ENCODE measurements at regions not wholly inside any gene's neighbourhood (a gene's known extent, or its start where the extent isn't known, plus 50 kb on each side); places are given as distances from the start of the nearest gene placed in this dataset.
A peak's percentile ranks its signal among the peaks of the same experiment; 100 is the strongest.

DNA sequence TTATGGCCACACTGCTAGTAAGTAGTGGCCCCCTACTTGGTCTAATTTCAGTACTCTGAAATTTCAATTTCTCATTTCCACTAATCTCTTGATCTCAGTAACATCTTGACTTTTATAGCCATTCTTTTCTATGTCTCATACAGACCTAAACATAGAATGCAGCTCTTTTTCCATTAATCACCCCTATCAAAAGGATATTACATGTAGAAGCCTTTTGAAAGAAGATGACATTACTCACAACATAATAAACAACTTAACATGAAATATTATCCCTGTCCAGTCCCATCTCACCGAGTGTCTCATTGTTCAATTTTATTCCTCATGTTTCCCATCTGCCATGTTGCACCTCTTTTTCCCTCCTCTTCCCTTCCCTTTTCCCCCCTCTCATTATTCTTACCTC lies 81.1 kb upstream of the KLHL13 start:
- ATAC-seq = no peak
- Mint-ChIP-seq H3K4me1 (no peaks in the 10 kb centered on the region), H3K27me3 (no peaks in the 10 kb centered on the region), H3K36me3 (no peaks in the 10 kb centered on the region), H3K9me3 (peaks cover 0 to 1% (median 0%) of the 10 kb centered on the region in 9 donors), H3K4me3 (no peak overlapping the region), H3K27ac (no peak overlapping the region)
- DNase-seq = no peak
- POLR2A ChIA-PET = no interaction called here

DNA sequence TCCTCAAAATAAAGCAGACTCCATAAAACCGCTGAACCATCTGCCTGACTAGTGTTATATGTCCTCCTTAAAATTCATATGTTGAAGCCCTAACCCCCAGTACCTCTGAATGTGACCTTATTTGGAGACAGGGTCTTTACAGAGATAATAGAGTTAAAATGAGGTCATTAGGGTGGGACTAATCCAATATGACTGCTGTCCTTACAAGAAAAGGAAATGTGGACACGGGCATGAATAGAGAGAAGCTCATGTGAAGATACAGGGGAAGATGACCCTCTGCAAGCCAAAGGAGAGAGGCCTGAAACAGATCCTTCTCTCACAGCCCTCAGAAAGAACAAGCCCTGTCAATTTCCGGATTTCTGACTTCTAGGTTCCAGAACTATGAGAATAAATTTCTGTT lies 82.0 kb upstream of the KLHL13 start:
- Mint-ChIP-seq H3K9me3 (peaks cover 0 to 1% (median 0%) of the 10 kb centered on the region in 9 donors), H3K36me3 (no peaks in the 10 kb centered on the region), H3K4me1 (no peaks in the 10 kb centered on the region), H3K27ac (no peak overlapping the region), H3K4me3 (no peak overlapping the region), H3K27me3 (no peaks in the 10 kb centered on the region)
- ATAC-seq (no peak), DNase-seq (no peak)
- POLR2A ChIA-PET = no interaction called here

DNA sequence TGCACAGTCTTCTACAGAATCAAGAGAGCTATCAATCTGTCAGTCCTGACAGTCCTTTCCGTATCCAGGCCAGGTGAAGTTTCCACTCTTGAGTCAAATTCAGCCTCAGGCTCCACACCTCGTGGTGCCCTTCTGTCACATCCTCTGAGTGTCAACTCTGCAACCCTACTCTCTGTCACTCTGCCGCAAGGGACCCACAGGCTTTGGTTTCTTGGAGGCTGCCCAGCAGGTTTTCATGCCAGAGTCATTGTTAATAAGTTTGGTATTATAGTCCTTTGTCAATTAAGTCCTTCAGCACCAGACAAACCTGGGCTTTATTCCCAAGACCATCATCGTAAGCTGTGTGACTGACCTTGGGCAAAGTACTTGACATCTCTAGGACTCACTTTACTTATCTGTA lies 83.4 kb upstream of the KLHL13 start:
- Mint-ChIP-seq H3K4me1 (no peaks in the 10 kb centered on the region), H3K9me3 (peaks cover 0 to 1% (median 0%) of the 10 kb centered on the region in 9 donors), H3K27ac (no peak overlapping the region), H3K36me3 (no peaks in the 10 kb centered on the region), H3K27me3 (no peaks in the 10 kb centered on the region), H3K4me3 (no peak overlapping the region)
- ATAC-seq = no peak
- DNase-seq = no peak
- POLR2A ChIA-PET = no interaction called here

DNA sequence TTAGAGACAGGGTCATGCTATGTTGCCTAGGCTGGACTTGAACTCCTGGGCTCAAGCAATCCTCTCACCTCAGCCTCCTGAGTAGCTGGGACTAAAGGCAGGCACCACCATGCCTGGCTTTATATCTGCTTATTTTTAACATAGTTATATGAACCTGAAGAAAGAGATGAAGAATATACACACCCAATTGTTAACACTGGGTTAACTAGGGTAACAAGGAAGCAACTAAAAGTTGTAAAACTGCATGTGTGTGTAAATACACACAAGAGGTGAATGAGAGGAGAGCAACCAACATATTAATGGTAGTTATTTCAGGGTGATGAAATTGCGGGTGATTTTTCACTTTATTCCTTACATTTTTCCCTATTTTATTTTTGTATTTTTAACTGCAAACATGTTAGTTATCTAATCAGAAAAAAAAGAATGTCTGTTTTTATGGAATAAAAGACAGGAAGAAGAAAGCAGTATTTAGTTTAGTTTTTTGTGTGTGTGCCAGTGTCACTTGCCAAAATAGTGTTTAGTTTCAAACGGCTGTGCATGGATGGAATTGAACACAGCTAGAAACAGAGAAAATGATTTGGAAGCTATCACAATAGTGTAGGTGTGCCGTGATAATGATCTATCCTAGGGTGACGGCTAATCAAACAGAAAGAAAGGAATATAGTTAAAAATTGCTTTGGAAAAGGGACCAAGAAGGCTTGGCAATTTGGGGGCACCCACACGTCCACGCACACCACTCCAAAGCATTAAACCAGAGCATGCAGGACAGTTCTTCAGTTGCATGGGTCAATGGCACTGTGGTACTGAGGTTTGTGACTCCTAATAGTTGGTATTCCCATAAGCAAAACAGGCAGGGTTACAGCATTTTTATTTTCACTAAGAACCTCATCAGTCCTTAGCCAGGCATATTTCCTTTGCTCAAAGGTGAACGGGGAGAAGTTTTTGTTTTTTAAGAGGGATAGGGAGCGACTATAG lies 89.1 kb upstream of the KLHL13 start:
- POLR2A ChIA-PET = no interaction called here
- H3K27ac Mint-ChIP-seq = no peak overlapping the region

DNA sequence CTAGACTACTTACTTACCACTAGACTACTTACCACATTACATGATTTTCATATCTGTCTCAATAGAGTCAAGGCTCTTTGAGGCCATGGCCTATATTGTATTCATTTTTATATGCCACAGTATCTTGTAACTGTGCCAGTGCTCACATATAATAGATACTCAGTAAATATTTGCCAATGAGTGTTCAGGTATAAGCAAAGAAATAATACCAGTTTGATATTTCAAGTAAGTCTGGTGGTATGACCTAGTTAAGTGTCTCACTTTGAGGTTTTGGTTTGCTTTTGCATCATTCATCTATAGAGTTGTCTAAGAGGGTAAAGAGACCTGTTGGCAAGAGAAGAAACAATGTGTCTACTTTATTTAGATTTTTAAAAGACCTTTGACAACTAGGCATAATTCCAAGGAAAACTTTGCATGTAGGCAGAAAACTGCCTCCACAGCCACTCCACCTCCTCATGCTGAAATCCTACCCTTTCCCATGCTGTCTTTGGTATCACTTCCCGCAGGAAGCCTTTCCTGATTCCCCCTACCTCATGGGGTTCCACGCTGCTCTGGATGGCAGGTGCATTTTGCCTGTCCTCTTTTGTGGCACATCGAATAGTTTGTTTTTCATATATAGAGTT lies 91.3 kb upstream of the KLHL13 start:
- Mint-ChIP-seq H3K9me3 (no peaks in the 10 kb centered on the region), H3K4me3 (no peak overlapping the region), H3K36me3 (no peaks in the 10 kb centered on the region), H3K27me3 (peaks cover 0 to 6% (median 0%) of the 10 kb centered on the region in 5 donors), H3K27ac (no peak overlapping the region), H3K4me1 (peaks cover 0 to 7% (median 2%) of the 10 kb centered on the region in 4 donors)
- DNase-seq (no peak), ATAC-seq (no peak)
- POLR2A ChIA-PET = no interaction called here

More for the DNA sequence above, 89.1 kb upstream of the KLHL13 start:
- H3K4me1 Mint-ChIP-seq = no peaks in the 10 kb centered on the region
- H3K36me3 Mint-ChIP-seq = no peaks in the 10 kb centered on the region
- no peak for ATAC-seq
- no peak overlapping the region for H3K4me3 Mint-ChIP-seq
- no peaks in the 10 kb centered on the region for H3K9me3 Mint-ChIP-seq
- peaks cover 0 to 2% (median 0%) of the 10 kb centered on the region in 5 donors for H3K27me3 Mint-ChIP-seq
- no peak for DNase-seq

DNA sequence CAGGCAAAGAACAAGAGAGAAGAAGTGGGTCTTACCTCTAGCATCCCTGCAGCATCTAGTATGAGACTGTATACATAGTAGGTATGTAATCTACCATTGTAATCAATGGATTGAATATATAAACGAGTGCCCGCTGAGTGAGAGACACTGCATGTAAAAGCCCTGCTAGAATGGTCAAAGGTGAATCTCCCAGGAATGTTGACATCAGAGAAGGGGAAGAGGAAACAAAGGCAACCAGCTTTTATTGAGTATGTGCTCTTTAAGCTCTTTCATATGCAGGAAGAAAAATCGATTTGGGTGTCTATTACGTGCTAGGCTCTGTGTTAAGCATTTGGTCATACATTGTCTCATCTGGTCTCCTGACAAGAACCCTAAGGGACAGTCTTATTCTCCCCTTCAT lies 91.9 kb upstream of the KLHL13 start:
- POLR2A ChIA-PET = no interaction called here
- DNase-seq (no peak), ATAC-seq (no peak)
- Mint-ChIP-seq H3K27ac (no peak overlapping the region), H3K27me3 (peaks cover 0 to 6% (median 0%) of the 10 kb centered on the region in 5 donors), H3K4me3 (no peak overlapping the region), H3K36me3 (no peaks in the 10 kb centered on the region), H3K9me3 (no peaks in the 10 kb centered on the region), H3K4me1 (peaks cover 0 to 8% (median 2%) of the 10 kb centered on the region in 4 donors)

DNA sequence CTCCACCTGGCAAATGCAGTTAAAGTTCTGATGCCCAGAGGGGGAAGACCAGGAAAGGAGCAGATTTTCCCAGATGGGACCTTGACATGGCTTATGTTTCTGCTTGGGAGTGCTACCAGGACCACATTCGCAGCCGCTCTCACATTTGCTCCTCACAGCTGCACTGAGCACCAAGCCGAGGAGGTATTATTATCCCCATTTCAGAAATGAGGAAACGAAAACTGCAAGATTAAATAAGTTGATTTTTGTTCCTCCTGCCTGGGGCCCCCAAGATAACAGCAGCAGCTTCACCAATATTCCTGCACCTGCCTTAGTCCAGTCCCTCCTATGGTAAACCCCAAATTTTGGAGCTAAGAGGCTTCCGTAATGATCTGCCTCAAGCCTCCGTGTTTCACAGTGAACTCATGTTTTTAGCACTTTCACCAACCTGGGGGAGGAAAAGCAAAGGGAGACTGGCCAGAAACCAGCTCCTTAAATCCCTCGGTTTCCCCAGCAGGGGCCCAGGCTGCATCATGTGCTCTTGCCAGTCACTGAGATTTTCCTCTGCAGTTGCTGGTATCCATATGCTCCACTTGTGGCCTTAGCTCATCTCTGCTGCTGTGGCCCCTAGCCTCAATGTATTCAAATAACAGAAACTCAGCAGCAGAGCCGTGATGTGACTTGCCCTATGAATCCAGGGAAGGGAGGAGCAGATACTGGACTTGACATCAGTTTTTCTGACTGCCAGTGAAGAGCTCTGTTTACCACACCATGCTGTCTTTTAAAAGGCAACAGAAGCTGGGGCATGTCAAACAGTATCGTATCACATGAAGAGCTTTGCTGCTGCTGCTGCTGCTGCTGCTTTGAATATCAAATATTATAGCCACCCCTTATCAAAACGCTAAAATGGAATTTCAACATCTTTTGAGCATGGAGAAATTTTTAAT lies 95.5 kb upstream of the KLHL13 start:
- DNase-seq (no peak), ATAC-seq (no peak)
- peak overlapping the region in 1 of 10 donors; percentile 53 for H3K4me3 Mint-ChIP-seq
- H3K4me1 Mint-ChIP-seq = peaks cover 0 to 8% (median 2%) of the 10 kb centered on the region in 4 donors
- POLR2A ChIA-PET = no interaction called here
- H3K9me3 Mint-ChIP-seq = no peaks in the 10 kb centered on the region
- no peaks in the 10 kb centered on the region for H3K36me3 Mint-ChIP-seq
- peaks cover 0 to 9% (median 0%) of the 10 kb centered on the region in 5 donors for H3K27me3 Mint-ChIP-seq
- H3K27ac Mint-ChIP-seq = no peak overlapping the region

DNA sequence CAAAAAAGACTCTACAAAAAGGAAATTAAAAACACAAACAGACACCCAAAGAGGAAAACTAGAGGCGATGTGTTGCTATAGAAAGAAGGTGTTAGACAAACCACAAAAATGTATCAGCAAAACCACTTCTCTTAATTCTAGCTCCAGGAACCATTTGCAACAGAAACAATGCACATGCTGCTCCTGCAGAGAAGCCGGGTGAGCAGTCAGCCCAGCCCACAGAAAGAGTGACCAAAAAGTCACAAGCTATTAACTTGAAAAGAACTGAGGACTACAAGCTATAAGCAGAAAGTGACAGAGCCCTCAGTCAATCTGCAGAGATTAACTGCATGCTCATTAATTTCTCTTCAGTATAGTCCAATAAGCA lies 96.2 kb upstream of the KLHL13 start:
- H3K27ac Mint-ChIP-seq = no peak overlapping the region
- H3K4me1 Mint-ChIP-seq = peaks cover 0 to 8% (median 2%) of the 10 kb centered on the region in 4 donors
- H3K36me3 Mint-ChIP-seq = no peaks in the 10 kb centered on the region
- POLR2A ChIA-PET = no interaction called here
- H3K27me3 Mint-ChIP-seq = peaks cover 0 to 9% (median 0%) of the 10 kb centered on the region in 5 donors
- no peak for ATAC-seq
- H3K9me3 Mint-ChIP-seq = no peaks in the 10 kb centered on the region
- DNase-seq = no peak
- H3K4me3 Mint-ChIP-seq = peak overlapping the region in 1 of 10 donors; percentile 53

DNA sequence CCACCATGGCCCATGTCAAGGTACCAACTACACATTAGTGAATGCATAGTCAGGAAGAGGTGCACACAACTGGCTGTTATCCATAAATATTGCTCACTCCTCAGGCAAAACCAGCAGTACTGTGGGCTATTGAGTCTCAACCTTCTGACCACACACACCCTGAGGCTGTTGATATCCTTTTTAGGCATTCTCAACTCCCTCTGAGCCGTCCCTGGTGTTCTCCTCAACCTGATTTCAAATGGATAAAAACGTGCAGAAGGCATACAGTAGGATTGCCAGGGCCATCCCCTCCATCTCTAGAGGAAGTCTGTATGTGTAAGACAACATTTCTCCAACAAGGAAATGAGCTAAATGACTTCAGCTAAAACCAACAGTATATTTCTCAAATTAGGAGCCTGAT lies 98.7 kb upstream of the KLHL13 start:
- H3K4me1 Mint-ChIP-seq = peaks cover 0 to 8% (median 2%) of the 10 kb centered on the region in 4 donors
- peaks cover 0 to 9% (median 0%) of the 10 kb centered on the region in 5 donors for H3K27me3 Mint-ChIP-seq
- no peak for DNase-seq
- POLR2A ChIA-PET = no interaction called here
- H3K36me3 Mint-ChIP-seq = no peaks in the 10 kb centered on the region
- no peak for ATAC-seq
- H3K27ac Mint-ChIP-seq = no peak overlapping the region
- no peak overlapping the region for H3K4me3 Mint-ChIP-seq
- H3K9me3 Mint-ChIP-seq = no peaks in the 10 kb centered on the region

DNA sequence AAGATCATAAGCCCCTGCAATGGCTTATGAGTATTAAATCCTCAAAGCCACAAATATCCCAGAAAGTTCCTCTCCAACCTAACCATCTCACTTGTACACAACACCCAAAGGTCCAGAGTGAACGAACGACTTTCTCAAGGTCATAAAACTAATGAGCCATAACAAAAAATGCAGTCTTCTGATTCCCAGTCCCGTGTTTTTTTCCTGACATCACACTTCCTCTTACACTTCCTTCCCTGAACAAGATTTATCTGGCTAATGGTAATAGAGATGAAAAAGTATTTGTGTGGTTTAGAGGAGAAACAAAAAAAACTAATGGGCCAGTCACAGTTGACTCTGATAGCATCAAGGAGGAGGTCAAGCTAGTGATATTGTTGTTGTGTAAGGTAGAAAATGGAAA lies 99.5 kb upstream of the KLHL13 start:
- POLR2A ChIA-PET = no interaction called here
- ATAC-seq = no peak
- Mint-ChIP-seq H3K4me1 (peaks cover 0 to 8% (median 2%) of the 10 kb centered on the region in 4 donors), H3K36me3 (no peaks in the 10 kb centered on the region), H3K4me3 (no peak overlapping the region), H3K27me3 (peaks cover 0 to 4% (median 0%) of the 10 kb centered on the region in 5 donors), H3K9me3 (no peaks in the 10 kb centered on the region), H3K27ac (no peak overlapping the region)
- no peak for DNase-seq

DNA sequence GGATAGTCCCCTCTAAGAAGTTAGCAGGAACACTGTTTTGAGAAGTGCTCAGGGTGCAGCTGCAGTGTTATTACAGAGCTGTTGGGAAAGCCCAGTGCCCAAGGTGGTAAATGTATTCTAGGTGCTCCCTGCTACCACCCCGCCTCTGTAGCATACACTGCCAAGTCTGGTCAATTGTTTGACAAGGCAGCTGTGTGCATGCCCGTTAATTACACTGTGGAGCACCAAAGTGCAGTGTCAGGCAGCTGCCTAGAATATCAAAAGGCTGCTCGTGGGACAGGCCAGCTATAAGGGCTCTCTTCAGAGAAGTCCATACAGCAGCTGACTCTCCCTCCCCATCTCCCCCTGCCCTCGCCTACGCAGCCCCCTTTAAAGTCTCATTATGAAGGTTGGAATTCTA lies 99.9 kb upstream of the KLHL13 start:
- no peak overlapping the region for H3K27ac Mint-ChIP-seq
- peaks cover 0 to 8% (median 2%) of the 10 kb centered on the region in 4 donors for H3K4me1 Mint-ChIP-seq
- ATAC-seq (no peak), DNase-seq (no peak)
- no peak overlapping the region for H3K4me3 Mint-ChIP-seq
- no peaks in the 10 kb centered on the region for H3K9me3 Mint-ChIP-seq
- POLR2A ChIA-PET = no interaction called here
- H3K27me3 Mint-ChIP-seq = peaks cover 0 to 3% (median 0%) of the 10 kb centered on the region in 5 donors
- no peaks in the 10 kb centered on the region for H3K36me3 Mint-ChIP-seq

DNA sequence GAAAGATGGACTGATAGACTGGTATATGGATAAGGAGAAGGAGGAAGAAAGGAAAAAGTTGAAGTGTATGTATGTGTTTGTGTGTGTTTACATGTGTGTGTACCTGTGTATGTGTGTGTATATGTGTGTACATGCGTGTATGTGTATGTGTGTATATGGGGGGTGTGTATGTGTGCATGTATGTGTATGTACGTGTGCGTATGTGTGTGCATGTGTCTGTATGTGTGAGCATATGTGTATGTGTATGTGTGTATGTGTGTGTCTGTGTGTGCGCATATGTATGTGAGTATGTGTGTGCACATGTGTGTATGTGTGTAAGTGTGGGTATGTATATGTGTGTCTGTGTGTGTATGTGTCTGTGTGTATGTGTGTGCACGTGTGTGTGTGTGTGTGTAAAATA lies 101.5 kb upstream of the KLHL13 start:
- Mint-ChIP-seq H3K4me3 (no peak overlapping the region), H3K27ac (no peak overlapping the region), H3K9me3 (no peaks in the 10 kb centered on the region), H3K4me1 (no peaks in the 10 kb centered on the region), H3K36me3 (no peaks in the 10 kb centered on the region), H3K27me3 (peaks cover 0 to 3% (median 0%) of the 10 kb centered on the region in 5 donors)
- DNase-seq = no peak
- no peak for ATAC-seq
- POLR2A ChIA-PET = no interaction called here

DNA sequence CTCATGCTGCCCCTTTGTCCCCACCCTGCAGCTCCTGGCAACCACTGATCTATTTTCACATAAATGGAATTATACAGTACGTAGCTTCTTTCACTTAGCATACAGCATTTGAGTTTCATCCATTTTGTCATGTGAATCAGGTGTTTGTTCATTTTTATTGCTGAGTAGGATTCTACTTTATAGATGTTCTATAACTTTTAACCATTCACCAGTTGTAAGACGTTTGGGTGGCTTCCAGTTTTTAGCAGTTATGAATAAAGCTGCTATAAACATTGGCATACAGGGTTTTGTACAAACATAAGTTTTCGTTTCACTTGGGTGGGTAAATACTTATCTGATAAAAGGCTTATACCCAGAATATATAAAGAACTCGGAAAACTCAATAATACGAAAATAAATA lies 102.3 kb upstream of the KLHL13 start:
- no peaks in the 10 kb centered on the region for H3K4me1 Mint-ChIP-seq
- no peak for ATAC-seq
- POLR2A ChIA-PET = no interaction called here
- no peak overlapping the region for H3K27ac Mint-ChIP-seq
- H3K9me3 Mint-ChIP-seq = no peaks in the 10 kb centered on the region
- no peaks in the 10 kb centered on the region for H3K36me3 Mint-ChIP-seq
- peaks cover 0 to 3% (median 0%) of the 10 kb centered on the region in 5 donors for H3K27me3 Mint-ChIP-seq
- no peak for DNase-seq
- H3K4me3 Mint-ChIP-seq = no peak overlapping the region

Data from naive thymus-derived CD8-positive, alpha-beta T cell (primary cell).